Spleen (tissue), 7 donors: ENCODE measurements at regions not wholly inside any gene's neighbourhood (a gene's known extent, or its start where the extent isn't known, plus 50 kb on each side); places are given as distances from the start of the nearest gene placed in this dataset.

Experiments
- POLR2A ChIP-seq, 3 donors: fragments of 450-650 bp; IDR thresholded peaks; one replicate each; pipeline ENCODE4 v1.5.1; 2017; ENCODE audit warnings: antibody characterized with exemption in 3 of 3, mild to moderate bottlenecking in 1 of 3
- TF ChIP-seq, protein P1 (sequence below), 11 experiments: fragments of 200-600 bp in 7 of 11; fragments of 450-650 bp in 4 of 11; sonication (generic) in 4 of 11; IDR thresholded peaks in 8 of 11; conservative IDR thresholded peaks in 3 of 11; 1 replicate in 7 of 11; 2 replicates in 4 of 11; pipeline versions ENCODE4 v1.4.0 to v1.8.0; 2016 to 2021; ENCODE audit warnings: antibody characterized with exemption in 11 of 11, inconsistent platforms in 4 of 11, mild to moderate bottlenecking in 1 of 11
- donor health status: DM: no; HTN: no; CAD: no; lungs with moderate emphysema.
- donor health status: DM: no; HTN: no; CAD: no.
- donor health status: DM: no; HTN: no; CAD: no.

DNA sequence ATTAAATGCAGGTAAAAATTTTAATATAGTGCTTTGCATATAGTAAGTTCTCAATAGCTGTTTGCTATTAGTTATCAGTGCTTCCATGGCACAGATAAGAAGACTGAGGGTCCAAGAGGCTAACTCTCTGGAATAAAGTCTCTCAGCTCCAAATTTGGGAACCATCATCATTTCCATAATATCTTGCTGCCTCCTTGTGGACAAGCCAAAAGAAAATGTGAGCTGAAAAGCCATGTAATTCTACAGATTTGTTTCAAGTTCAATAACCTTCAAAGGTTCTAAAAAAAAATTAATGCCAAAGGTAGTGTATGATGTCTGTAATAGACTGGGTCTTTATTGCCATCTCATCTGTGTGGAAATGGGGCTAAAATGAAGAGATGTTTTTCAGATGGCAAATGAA is 136.9 kb upstream of the VCX start:
- TF ChIP-seq POLR2A (IDR thresholded peaks at IDR 0.05): no peak
- TF ChIP-seq, protein P1, sequence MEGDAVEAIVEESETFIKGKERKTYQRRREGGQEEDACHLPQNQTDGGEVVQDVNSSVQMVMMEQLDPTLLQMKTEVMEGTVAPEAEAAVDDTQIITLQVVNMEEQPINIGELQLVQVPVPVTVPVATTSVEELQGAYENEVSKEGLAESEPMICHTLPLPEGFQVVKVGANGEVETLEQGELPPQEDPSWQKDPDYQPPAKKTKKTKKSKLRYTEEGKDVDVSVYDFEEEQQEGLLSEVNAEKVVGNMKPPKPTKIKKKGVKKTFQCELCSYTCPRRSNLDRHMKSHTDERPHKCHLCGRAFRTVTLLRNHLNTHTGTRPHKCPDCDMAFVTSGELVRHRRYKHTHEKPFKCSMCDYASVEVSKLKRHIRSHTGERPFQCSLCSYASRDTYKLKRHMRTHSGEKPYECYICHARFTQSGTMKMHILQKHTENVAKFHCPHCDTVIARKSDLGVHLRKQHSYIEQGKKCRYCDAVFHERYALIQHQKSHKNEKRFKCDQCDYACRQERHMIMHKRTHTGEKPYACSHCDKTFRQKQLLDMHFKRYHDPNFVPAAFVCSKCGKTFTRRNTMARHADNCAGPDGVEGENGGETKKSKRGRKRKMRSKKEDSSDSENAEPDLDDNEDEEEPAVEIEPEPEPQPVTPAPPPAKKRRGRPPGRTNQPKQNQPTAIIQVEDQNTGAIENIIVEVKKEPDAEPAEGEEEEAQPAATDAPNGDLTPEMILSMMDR (IDR thresholded peaks at IDR 0.05 in 8 of 11, conservative IDR thresholded peaks at IDR 0.05 in 3 of 11): peak in 3 of 11 experiments; percentile 10 to 14 (median 10)
